ENCODE measurements at regions not wholly inside any gene's neighbourhood (a gene's known extent, or its start where the extent isn't known, plus 50 kb on each side); places are given as distances from the start of the nearest gene placed in this dataset.

DNA sequence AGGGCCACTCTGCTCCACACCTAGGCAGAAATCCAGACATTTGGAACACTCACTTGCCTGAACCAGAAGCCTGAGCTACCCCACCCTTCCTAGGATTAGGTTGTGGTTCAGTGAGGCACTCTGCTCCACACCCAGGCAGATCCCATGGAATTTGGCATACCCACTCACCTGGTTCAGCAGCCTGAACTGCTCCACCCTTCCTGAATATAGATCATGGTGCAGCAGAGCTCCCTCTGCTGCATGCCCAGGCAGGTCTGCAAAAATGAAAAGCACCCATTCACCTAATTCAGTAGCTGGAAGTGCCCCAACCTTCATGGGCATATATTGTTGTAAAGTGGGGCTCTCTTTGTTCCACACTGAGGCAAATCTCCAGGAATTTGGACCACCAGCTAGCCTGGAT lies 185.1 kb upstream of the CNTNAP5 start:
- Histone ChIP-seq H3K4me3 (ENCODE audit: low read length) (no peak overlapping the region), H3K27ac (ENCODE audit: low read depth in 1 of 2, low read length in 2 of 2) (no peak overlapping the region), H3K36me3 (ENCODE audit: insufficient read depth, low read length) (no peaks in the 10 kb centered on the region), H3K9me3 (ENCODE audit: control insufficient read depth in 1 of 2, insufficient read depth in 1 of 2, low read length in 2 of 2) (peaks cover 0 to 4% of the 10 kb centered on the region in 2 experiments), H3K4me1 (ENCODE audit: insufficient read depth, low read length) (no peaks in the 10 kb centered on the region), H3K27me3 (ENCODE audit: control insufficient read depth in 1 of 2, insufficient read depth in 2 of 2, low read length in 2 of 2) (no peaks in the 10 kb centered on the region)
- POLR2A ChIA-PET, result no interaction called here
- H3K4me1 Mint-ChIP-seq (ENCODE audit: low read depth), result no peaks in the 10 kb centered on the region
- no peaks in the 10 kb centered on the region for H3K36me3 Mint-ChIP-seq (ENCODE audit: low read depth)
- intact Hi-C loops (cut with DNase I, micrococcal nuclease), result no loop called here
- no peak overlapping the region for H3K27ac Mint-ChIP-seq
- peaks cover 2% of the 10 kb centered on the region for H3K9me3 Mint-ChIP-seq
- H3K27me3 Mint-ChIP-seq, result no peaks in the 10 kb centered on the region
- CTCF ChIA-PET, result no interaction called here
- ATAC-seq (ENCODE audit: poor library complexity), result no peak
- H3K4me3 Mint-ChIP-seq, result no peak overlapping the region
- no peak for TF ChIP-seq CTCF (IDR thresholded peaks at IDR 0.05)
- DNase-seq, result no peak

DNA sequence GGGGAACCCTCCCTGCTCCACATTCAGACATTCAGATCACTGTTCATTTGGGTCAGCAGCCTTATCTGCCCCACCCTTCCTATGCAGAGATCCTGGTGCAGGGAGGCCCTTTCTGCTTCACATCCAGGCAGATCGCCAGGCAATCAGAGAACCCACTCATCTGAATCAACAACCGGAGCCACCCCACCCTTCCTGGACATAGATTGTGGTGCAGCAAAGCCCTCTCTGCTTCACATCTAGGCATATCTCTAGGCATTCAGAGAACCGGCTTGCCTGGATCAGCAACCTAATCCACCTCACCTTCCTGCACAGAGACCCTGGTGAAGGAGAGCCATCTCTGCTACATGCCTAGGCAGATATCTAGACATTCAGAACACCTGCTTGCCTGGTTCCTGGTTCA lies 184.5 kb upstream of the CNTNAP5 start:
- CTCF ChIA-PET, result no interaction called here

GRCh38 chr2:123851281-123851680 lies 173.8 kb upstream of the CNTNAP5 start:
- Mint-ChIP-seq H3K27ac (no peak overlapping the region), H3K4me3 (no peak overlapping the region), H3K36me3 (ENCODE audit: low read depth) (no peaks in the 10 kb centered on the region), H3K9me3 (peaks cover 12% of the 10 kb centered on the region), H3K4me1 (ENCODE audit: low read depth) (no peaks in the 10 kb centered on the region), H3K27me3 (no peaks in the 10 kb centered on the region)
- H3K4me1 ChIP-seq (ENCODE audit: insufficient read depth, low read length), result no peaks in the 10 kb centered on the region
- H3K36me3 ChIP-seq (ENCODE audit: insufficient read depth, low read length), result no peaks in the 10 kb centered on the region
- TF ChIP-seq CTCF (IDR thresholded peaks at IDR 0.05), result no peak
- POLR2A ChIA-PET, result no interaction called here
- H3K4me3 ChIP-seq (ENCODE audit: low read length), result no peak overlapping the region
- H3K27me3 ChIP-seq (ENCODE audit: control insufficient read depth in 1 of 2, insufficient read depth in 2 of 2, low read length in 2 of 2), result no peaks in the 10 kb centered on the region
- ATAC-seq (ENCODE audit: poor library complexity) (no peak), DNase-seq (no peak)
- CTCF ChIA-PET, result no interaction called here
- H3K9me3 ChIP-seq (ENCODE audit: control insufficient read depth in 1 of 2, insufficient read depth in 1 of 2, low read length in 2 of 2), result peaks cover 0 to 8% of the 10 kb centered on the region in 2 experiments
- H3K27ac ChIP-seq (ENCODE audit: low read depth in 1 of 2, low read length in 2 of 2), result no peak overlapping the region
- intact Hi-C loops (cut with DNase I, micrococcal nuclease), result no loop called here

More for the DNA sequence above, 184.5 kb upstream of the CNTNAP5 start:
- Mint-ChIP-seq H3K9me3 (peaks cover 2% of the 10 kb centered on the region), H3K36me3 (ENCODE audit: low read depth) (no peaks in the 10 kb centered on the region), H3K27ac (no peak overlapping the region), H3K4me1 (ENCODE audit: low read depth) (no peaks in the 10 kb centered on the region), H3K4me3 (no peak overlapping the region), H3K27me3 (no peaks in the 10 kb centered on the region)
- POLR2A ChIA-PET, result no interaction called here
- DNase-seq (no peak), ATAC-seq (ENCODE audit: poor library complexity) (no peak)
- Histone ChIP-seq H3K27ac (ENCODE audit: low read depth in 1 of 2, low read length in 2 of 2) (no peak overlapping the region), H3K9me3 (ENCODE audit: control insufficient read depth in 1 of 2, insufficient read depth in 1 of 2, low read length in 2 of 2) (peaks cover 0 to under 1% of the 10 kb centered on the region in 2 experiments), H3K4me1 (ENCODE audit: insufficient read depth, low read length) (no peaks in the 10 kb centered on the region), H3K36me3 (ENCODE audit: insufficient read depth, low read length) (no peaks in the 10 kb centered on the region), H3K27me3 (ENCODE audit: control insufficient read depth in 1 of 2, insufficient read depth in 2 of 2, low read length in 2 of 2) (no peaks in the 10 kb centered on the region), H3K4me3 (ENCODE audit: low read length) (no peak overlapping the region)
- no peak for TF ChIP-seq CTCF (IDR thresholded peaks at IDR 0.05)
- intact Hi-C loops (cut with DNase I, micrococcal nuclease), result no loop called here
